ENCODE measurements at regions not wholly inside any gene's neighbourhood (a gene's known extent, or its start where the extent isn't known, plus 50 kb on each side); places are given as distances from the start of the nearest gene placed in this dataset.
"Not testable (repeated sequence)": the region's sequence is repeated elsewhere in the genome, so short reads cannot be mapped to it uniquely, and the experiment has no call there.

DNA sequence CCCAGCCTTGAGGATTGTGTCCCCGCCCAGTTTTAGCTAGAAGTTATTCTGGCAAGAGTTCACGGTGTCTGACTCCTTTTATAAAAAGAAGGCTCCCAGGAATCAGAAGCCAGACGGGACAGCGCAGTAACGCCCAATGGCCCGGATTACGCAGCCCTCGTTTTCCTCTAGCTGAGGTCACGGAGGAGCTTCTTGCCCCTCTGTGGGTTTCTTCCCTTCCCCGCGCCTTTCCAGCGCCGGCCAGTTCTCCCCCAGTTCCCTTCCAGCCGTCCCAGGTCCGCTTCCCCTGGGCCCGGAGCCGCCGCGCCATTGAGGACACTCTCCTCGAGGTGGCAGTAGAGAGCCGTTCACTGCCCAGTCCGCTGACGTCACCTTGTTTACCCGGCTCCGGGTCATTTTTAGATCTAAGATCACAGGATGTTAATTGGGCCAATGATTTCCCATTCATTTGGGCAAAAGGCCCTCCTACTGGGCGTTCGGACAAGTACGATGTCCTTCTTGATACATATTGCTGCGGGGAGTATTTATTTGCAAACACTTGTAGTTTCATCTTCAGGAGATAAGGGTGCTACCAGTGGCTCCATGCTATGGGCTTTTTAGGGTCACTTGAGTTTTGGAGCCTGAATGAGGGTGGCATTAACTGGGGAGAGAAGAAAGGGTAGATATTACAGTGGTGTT is 81.5 kb upstream of the PPM1B start:
- DNase-seq, result peak; percentile 19

DNA sequence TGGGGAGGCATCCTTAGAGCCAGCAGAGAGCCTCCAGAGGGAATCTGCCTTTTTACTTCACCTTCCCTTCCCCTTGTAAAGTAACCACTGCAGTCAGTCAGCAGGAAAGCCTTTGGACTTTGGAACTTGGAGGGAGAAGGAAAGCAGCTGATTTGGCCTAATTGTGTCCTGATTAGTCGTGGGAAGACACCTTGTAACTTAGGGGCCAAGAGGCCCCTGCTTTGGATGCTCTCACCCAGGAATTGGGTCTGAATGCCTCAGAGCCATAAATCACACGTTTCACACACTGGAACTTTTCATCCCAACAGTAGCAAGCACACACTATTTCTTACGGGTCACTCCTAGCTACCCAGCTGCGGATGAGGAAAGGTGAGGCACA is 81.0 kb upstream of the PPM1B start:
- no peak for DNase-seq

DNA sequence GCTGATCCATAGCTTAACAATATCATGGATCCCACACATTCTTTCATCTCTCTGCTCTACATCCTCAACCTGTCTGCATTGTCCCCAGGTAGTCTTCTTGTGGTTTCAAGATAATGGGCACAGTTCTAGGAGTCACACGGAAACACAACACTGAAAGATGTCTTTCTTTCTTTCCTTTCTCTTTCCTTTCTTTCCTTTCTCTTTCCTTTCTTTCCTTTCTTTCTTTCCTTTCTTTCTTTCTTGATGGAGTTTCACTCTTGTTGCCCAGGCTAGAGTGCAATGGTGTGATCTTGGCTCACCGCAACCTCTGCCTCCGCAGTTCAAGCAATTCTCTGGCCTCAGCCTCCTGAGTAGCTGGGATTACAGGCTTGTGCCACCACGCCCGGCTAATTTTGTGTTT is 76.2 kb upstream of the PPM1B start:
- not testable (repeated sequence) for DNase-seq

DNA sequence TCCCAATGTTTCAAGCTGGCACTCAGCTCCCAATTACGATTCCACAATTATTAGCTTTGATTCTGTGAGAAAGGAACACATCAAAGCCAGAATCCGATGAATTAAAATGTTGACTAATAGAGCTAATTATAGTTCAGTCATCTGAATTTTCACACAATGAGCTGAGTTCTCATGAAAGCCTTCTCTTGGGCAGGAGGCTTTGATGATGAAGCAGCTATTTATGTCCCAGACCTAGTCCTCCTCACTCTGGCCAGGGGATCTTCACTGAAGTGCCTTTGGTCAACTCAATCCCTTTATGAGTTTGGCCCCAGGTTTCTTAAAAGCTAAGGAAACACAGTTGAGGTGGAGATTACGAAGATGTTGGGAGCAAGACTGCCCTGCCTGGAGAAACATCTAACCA is 74.7 kb upstream of the PPM1B start:
- no peak for DNase-seq

DNA sequence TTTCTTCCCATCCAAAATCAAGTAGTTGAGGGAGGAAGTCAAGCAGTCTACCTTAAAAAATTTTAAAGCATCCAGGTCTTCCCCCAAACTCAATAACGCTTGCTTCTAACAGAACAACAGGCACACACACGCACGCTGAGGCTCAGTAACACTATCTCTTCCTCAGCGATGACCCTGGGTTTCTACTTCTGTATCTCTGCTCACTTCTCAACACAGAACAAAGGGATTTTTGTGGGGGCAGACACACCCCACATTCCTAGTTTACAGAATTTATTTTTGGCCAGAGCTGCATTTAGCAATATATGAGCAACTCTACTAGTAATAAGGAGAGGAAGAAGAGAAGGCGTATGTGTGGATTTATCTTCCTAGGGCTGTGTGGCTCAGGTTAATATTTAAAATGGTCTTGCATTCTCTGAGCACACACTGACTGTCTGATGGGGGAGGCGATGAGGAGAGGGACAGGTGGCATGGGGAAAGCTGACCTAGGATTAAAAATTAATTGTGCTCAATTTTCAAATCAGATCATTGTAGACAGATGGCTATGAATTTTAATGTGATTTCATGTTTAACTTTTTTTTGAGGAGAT is 71.3 kb upstream of the PPM1B start:
- DNase-seq, result no peak

DNA sequence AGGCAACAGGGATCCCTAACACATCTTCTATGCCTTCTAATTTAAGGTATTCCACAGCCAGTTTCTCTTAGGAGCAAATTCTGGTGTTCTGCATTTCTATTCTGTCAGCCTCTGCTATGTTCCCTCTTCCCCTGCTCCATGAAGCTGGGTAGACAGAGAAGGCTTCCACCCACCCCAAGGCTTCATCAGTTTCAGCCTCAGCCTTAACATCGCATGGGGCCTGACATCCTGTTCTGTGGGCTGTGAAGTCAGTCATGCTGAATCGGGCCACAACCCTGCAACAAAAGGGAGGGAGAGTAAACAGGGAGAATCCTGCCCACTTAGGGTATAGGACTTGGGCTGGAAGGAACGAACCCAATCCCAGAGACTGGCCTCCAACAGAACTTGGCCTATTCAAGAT is 70.6 kb upstream of the PPM1B start:
- DNase-seq, result no peak

DNA sequence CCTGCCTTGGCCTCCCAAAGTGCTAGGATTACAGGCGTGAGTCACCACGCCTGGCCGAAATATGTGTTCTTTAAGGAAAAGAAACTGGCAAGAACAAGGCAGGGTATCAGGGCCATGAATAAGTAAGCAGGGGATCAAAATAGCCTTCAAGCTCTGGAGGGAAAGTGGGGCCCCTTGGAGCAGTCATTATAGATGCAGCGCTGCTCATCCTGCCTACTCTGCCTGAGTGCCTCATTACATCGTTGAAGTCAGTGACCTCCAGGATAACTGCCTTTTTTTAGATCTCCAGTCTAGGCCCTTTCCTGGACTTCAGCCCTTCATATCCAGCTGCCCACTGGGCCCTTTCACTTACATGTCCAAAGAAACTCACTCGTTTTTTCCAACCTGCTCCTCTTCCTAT is 69.8 kb upstream of the PPM1B start:
- DNase-seq, result no peak

DNA sequence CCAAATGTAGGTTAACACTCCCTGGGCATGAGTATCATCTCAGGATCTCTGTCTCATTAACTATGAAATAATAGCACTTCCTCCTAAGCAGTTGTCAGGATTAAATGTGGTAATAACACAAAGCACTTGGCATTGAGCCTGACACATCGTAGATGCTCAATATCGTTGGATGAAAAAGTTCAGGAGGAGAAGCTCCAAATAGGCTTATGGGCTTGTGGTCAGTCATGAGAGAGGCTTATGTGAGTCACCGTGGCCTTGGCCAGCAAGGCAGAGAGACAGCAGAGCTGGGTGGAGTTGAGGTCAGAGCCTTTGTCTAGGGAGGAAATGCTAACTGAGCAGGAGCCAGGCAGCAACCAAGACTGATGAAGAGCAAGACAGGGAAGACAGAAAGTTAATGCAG is 68.3 kb upstream of the PPM1B start:
- DNase-seq, result no peak

DNA sequence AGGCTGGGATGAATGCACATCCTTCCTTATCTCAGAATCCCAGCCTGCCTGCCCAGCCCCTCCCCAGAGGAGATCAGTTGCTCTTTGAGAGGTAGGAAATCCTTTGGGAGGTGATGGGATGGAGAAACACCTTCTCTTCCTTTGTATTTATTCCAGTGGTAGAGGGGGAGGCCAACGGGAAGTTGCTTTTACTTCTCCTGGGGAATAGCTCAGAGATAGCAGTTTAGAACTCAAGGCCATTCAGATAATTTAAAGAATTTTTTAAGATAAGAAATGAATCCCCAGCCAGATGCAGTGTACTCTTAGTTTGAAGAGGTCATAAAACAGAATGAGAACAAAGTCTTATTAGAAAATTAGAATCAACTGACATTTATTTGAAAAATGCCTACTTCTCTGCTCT is 67.4 kb upstream of the PPM1B start:
- no peak for DNase-seq

DNA sequence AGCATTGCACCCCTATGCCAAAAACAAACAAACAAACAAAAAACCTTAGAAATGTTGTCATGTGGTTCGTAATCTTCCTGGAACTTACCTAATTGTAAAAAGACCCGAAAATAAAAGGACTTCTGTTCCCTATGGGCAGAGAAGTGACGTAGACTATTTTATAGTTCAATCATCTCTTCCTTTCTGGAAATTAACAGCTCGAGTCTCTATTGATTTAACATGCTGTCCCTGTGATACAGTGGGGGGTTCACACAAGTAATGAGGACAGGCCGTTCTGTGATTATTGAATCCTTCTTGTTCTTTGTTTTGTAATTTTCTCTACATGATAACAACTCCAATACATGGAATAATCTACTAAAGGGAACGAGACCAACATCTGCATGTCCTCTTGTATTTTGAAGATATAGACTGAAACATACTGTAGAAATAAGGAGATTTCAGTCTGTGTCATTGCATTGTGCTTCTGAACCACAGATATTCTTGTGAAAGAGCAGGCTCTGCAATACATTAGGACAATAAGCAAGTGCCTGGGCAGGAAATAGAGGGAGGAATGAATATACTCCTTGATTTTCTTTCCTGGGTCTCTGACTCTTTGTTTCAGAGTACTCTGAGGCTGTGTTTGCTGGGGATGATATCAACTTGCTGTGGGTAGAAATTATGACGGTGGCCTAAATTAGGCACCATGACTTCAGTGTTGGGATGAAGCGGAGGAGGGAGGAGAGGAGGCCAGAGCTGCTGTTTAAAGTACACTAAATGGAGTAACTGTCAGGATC is 65.7 kb upstream of the PPM1B start:
- no peak for DNase-seq

DNA sequence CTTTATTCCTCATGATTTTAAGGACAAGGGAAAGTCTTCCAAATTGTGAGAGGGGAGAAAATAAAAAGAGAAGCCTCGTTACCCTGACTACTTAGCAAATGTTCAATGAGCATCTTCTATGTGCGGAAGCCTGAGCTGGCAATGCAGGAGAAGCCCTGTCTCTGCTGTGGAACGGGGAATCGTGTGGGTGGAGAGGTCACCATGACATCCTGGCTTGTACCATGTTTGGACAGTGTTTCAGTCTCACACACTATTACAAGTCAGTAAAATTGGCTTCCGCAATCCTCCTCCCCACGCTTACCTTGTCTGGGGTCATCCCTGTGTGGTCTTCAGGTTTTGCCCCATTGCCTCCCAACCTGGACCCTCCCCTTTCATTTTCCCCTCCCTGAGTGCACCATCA is 65.0 kb upstream of the PPM1B start:
- DNase-seq, result no peak

DNA sequence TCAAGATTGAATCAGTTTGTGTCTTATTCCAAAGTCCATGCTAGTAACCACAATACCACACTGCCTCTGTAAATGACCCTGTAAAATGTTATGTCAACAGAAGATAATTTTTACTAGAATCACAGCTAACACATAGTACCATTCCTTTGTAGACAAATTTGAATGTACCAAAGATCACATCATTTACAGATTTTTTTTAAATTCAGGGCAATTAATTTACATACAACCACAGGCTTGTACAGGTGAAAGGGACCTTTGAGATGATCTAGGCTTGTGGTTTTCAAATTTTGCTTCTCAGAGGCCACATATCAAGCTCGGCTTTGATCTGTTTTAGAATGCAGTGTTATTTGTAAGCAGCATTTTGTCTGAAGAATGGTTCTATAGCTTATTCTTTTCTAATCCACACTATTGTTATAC is 63.8 kb upstream of the PPM1B start:
- DNase-seq, result no peak

DNA sequence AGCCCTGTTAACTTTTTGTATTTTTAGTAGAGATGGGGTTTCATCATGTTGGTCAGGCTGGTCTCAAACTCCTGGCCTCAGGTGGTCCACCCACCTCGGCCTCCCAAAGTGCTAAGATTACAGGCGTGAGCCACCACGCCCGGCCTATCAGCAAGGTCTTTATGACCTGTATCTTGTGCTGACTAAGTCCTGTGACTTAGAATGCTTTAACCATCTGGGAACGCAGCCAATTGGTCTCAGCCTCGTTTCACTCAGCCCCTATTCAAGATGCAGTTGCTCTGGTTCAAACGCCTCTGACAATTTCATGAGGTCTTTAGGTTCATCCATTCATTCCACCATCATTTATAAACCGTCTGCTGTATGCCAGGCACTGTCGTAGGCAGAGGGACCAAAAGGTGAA is 62.2 kb upstream of the PPM1B start:
- not testable (repeated sequence) for DNase-seq

DNA sequence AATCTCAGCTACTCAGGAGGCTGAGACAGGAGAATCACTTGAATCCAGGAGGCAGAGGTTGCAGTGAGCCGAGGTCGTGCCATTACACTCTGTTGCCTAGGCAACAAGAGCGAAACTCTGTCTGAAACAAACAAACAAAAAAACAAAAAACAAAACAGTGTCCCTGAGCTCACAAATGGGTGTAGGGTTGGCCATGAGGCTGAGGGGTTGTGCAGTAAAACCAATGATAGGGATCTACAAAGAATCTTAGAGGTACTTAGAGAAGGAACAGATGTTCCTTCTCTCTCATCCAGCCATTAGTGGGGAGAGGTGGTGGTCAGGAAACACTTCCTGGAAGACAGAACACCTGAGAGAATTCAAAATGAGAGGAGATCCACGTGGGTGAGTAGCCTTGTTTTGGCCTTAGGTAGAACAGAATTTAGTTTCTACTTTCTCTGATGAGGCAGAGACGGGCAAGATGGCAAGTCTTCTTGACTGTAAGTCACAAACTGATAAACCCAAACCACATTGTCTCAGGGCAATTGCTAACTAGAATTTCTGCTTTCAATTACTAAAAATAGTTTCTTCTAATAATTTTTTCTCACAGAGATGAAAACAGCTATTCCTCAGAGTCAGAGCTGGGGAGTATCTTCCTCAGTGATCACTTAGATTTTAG is 61.5 kb upstream of the PPM1B start:
- DNase-seq, result no peak

DNA sequence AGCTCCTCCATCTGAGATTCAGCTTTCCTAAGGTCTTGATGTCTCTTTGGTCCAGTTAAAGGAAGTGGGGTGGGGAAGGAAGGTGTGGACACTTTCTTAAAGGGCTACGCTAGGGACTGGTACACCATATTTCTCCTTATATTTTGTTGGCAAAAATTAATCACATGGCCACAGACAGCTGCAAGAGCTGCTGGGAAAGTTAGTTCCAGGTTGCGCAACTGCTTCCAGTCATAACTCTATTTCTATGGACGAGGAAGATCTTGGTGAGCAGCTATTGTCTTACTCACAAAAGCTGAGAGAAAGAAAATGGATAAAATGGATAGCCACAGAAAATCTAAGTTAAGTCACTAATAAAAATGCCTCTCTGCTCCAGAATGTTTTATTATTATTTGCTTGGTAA is 60.7 kb upstream of the PPM1B start:
- no peak for DNase-seq

DNA sequence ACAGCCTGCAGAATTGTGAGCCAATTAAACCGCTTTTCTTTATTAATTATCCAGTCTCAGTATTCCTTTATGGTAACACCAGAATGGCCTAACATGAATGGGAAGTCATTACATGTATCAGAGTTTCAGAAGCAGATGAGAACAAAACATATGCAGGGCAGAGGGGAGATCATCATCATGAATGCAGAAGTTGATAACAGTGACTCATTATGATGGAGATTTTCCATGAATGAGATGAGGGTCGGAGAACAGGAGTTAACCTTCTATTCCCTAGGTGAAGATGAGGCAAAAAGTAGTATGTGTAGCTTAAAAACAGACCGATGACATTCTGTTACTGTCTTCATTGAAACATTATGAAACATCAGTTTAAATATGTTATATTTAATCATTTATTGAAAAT is 59.5 kb upstream of the PPM1B start:
- no peak for DNase-seq

DNA sequence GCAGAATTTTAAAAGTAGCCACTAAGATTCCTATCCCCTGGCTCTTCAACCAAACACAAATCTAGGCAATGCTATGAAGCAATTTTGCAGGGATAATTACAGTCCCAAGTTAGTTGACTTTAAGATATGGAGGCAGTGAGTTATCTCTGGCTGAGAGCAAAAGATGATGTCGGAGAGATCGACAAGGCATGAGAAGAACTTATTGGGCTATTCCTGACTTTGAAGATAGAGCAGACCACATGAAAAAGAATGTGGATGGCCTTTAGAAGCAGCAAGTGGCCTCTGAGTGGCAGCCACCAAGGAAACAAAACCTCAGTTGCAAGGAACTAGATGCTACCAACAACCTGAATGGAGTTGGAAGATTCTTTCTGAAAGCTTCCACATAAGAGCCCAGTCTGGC is 58.2 kb upstream of the PPM1B start:
- no peak for DNase-seq

DNA sequence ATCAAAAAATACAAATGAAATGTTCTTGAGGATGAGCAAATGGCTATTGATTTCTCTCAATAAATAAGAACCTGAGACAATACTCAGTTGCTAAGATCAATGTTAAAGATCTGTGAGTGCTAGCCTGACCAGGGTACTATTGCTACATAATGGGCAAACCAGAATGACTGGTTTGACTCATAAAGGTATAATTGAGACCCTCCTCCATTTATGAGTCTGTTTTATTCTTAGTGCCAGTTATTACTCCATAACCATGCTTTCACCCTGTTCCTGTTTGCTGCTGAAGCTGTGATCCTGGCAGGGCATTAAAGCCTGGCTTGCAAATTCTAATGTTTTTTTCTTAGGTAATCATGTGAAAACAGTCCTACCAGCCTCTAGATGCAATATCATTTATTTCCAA is 56.6 kb upstream of the PPM1B start:
- DNase-seq, result no peak

DNA sequence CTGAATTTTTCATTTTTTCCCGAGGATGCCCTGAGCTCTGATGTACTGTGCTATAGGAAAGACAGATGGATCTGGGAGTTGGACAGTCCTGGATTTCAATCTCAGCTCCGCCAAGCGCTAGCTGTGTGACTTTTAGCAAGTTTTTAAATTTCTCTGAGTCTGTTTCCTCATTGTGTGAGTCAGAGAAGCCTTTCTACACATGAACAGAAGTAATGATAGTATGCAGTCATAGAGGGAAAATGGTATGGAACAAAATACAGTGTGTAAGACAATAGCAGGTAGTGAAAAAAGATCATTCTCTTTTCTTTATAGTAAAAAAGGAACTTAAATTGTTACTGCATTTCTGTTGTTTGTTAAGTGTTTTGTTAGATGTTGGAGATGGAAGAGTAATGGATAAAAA is 52.4 kb upstream of the PPM1B start:
- DNase-seq, result no peak

DNA sequence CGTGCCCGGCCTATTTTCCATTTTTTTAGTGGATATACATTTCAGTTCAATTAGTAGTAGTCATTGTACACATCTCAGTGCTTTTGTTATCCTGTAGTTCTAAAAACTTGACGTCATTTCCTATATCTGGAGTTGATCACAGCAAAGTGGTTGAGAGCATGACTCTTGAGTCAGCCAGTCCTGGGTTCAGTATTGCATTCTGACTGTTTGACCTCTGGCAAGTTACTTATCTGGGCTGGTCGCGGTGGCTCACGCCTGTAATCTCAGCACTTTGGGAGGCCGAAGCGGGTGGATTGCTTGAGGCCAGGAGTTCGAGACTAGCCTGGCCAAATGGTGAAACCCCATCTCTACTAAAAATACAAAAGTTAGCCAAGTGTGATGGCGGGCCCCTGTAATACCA is 50.4 kb upstream of the PPM1B start:
- no peak for DNase-seq

All from NCI-H1092 (cell line).